Left hindlimb (tissue), 1 donor: ENCODE measurements at regions not wholly inside any gene's neighbourhood (a gene's known extent, or its start where the extent isn't known, plus 50 kb on each side); places are given as distances from the start of the nearest gene placed in this dataset.

Experiments
- DNase-seq: peaks from one replicate; pipeline ENCODE4 v3.0.0-alpha.2; 2018

GRCh38 chr20:1845163-1845523 lies 50.1 kb upstream of the SIRPA start:
- DNase-seq = no peak

- DNase-seq = peak; percentile 66
These were observed 50.7 kb upstream of the SIRPA start for GRCh38 chr20:1844325-1845162.

GRCh38 chr20:1842281-1842680 lies 52.9 kb upstream of the SIRPA start:
- DNase-seq = no peak

- DNase-seq = no peak
These were observed 53.6 kb upstream of the SIRPA start for GRCh38 chr20:1841554-1842140.

GRCh38 chr20:1840817-1841553 lies 54.2 kb upstream of the SIRPA start:
- DNase-seq = no peak

- DNase-seq = peak; percentile 14
These were observed 55.6 kb upstream of the SIRPA start for GRCh38 chr20:1839376-1840317.

- DNase-seq = peak; percentile 34
These were observed 56.5 kb upstream of the SIRPA start for GRCh38 chr20:1838556-1839279.

GRCh38 chr20:1835186-1836035 lies 59.8 kb upstream of the SIRPA start:
- peak; percentile 27 for DNase-seq

- peak; percentile 15 for DNase-seq
These were observed 61.2 kb upstream of the SIRPA start for GRCh38 chr20:1833728-1834726.

GRCh38 chr20:1833216-1833615 lies 62.0 kb upstream of the SIRPA start:
- DNase-seq = peak; percentile 13

GRCh38 chr20:1832634-1833033 lies 62.6 kb upstream of the SIRPA start:
- peak; percentile 24 for DNase-seq

GRCh38 chr20:1831606-1832005 lies 63.6 kb upstream of the SIRPA start:
- peak; percentile 5 for DNase-seq

- no peak for DNase-seq
These were observed 64.1 kb upstream of the SIRPA start for GRCh38 chr20:1831096-1831495.

GRCh38 chr20:1830240-1830639 lies 65.0 kb upstream of the SIRPA start:
- DNase-seq = peak; percentile 58

- peak; percentile 19 for DNase-seq
These were observed 65.7 kb upstream of the SIRPA start for GRCh38 chr20:1829531-1829930.

- no peak for DNase-seq
These were observed 66.4 kb upstream of the SIRPA start for GRCh38 chr20:1828786-1829131.

- DNase-seq = peak; percentile 72
These were observed 67.0 kb upstream of the SIRPA start for GRCh38 chr20:1827974-1828785.

GRCh38 chr20:1827510-1827973 lies 67.7 kb upstream of the SIRPA start:
- peak; percentile 1 for DNase-seq
